C4-2B (cell line): ENCODE measurements at regions not wholly inside any gene's neighbourhood (a gene's known extent, or its start where the extent isn't known, plus 50 kb on each side); places are given as distances from the start of the nearest gene placed in this dataset.
"Not testable (repeated sequence)": the region's sequence is repeated elsewhere in the genome, so short reads cannot be mapped to it uniquely, and the experiment has no call there.

Experiments
- H3K27ac ChIP-seq: fragments of 450-650 bp; 2 replicates; pipeline ENCODE4 v1.5.1; 2017
- ZFX ChIP-seq: fragments of 450-650 bp; IDR thresholded peaks from 2 replicates; pipeline ENCODE4 v1.6.1; 2017
- TF ChIP-seq, protein P1 (sequence below): fragments of 450-650 bp; conservative IDR thresholded peaks from 2 replicates; pipeline ENCODE4 v1.5.1; 2017; ENCODE audit warnings: mild to moderate bottlenecking

DNA sequence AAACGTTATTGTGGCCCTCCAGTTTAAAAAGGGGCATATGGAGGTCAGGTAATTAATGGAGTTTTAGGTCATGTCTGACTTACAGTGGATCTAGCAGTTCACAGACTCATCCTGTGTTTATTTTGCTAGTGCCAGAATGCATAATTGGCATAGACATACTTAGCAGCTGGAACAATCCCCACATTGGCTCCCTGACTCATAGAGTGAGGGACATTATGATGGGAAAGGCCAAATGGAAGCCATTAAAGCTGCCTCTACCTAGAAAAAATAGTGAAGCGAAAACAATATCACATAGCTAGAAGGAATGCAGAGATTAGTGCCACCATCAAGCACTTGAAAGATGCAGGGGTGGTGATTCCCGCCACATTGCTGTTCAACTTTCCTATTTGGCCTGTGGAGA lies 610.7 kb downstream of the SLITRK5 start:
- H3K27ac ChIP-seq, result no peak overlapping the region
- TF ChIP-seq, protein P1, sequence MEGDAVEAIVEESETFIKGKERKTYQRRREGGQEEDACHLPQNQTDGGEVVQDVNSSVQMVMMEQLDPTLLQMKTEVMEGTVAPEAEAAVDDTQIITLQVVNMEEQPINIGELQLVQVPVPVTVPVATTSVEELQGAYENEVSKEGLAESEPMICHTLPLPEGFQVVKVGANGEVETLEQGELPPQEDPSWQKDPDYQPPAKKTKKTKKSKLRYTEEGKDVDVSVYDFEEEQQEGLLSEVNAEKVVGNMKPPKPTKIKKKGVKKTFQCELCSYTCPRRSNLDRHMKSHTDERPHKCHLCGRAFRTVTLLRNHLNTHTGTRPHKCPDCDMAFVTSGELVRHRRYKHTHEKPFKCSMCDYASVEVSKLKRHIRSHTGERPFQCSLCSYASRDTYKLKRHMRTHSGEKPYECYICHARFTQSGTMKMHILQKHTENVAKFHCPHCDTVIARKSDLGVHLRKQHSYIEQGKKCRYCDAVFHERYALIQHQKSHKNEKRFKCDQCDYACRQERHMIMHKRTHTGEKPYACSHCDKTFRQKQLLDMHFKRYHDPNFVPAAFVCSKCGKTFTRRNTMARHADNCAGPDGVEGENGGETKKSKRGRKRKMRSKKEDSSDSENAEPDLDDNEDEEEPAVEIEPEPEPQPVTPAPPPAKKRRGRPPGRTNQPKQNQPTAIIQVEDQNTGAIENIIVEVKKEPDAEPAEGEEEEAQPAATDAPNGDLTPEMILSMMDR, result no peak
- no peak for TF ChIP-seq ZFX

- TF ChIP-seq, protein P1, result no peak
- TF ChIP-seq ZFX, result no peak
- no peak overlapping the region for H3K27ac ChIP-seq
Observed at GRCh38 chr13:88285329-88285728, 614.2 kb downstream of the SLITRK5 start.

DNA sequence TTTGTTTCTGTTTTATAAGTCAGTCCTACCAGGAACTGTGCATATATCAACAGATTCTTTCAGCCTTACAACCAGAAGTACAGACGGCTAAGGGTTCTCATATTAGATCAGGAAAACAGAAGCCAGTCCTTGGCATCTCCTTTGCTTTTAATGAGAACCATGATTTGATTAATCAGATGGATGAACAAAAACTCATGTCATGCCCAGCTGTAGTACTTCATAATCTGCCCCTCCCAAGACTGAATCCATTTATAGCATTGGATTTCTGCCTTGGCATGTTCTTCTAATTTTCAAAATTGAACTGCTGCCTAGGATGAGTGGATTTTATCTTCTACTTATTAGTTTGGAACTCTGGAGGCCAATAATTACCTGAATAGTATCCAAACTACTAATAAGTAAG lies 617.2 kb downstream of the SLITRK5 start:
- H3K27ac ChIP-seq, result no peak overlapping the region
- TF ChIP-seq ZFX, result no peak
- TF ChIP-seq, protein P1, result no peak

GRCh38 chr13:88291731-88292130 lies 620.6 kb downstream of the SLITRK5 start:
- not testable (repeated sequence) for H3K27ac ChIP-seq

DNA sequence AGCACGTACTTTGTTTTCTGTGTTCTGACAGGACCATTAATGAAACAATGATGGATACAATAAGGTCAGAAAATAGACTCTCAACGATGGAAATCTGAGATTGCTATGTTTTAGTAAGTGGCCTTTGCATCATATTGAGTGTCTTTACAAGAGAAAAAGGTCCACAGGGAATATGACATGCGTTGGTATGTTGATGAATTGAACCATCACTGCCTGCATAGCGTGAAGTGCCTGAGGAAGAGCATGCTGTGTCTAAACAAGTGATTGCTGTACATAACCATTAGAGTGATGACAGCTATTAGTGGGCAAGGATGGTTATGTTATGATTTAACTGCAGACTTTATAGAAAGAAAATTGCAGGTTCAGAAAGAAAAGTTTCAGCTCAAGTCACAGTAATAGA lies 623.2 kb downstream of the SLITRK5 start:
- TF ChIP-seq, protein P1, result no peak
- no peak for TF ChIP-seq ZFX
- H3K27ac ChIP-seq, result no peak overlapping the region

DNA sequence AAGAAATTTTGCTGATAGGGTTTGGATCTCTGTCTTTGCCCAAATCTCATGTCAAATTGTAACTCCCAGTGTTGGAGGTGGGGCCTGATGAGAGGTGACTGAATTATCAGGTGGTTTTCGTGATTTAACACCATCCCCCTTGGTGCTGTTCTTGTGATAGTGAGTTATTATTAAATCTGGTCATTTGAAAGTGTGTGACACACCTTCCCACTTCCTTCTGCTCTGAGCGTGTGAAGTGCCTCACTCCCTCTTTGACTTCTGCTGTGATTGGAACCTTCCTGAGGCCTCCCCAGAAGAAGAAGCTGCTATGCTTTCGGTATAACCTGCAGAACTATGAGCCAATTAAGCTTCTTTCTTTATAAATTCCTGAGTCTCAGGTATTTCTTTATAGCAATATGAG lies 632.0 kb downstream of the SLITRK5 start:
- H3K27ac ChIP-seq, result no peak overlapping the region
- TF ChIP-seq, protein P1, result no peak
- TF ChIP-seq ZFX, result no peak

GRCh38 chr13:88303605-88304004 lies 632.4 kb downstream of the SLITRK5 start:
- TF ChIP-seq, protein P1, result no peak
- no peak for TF ChIP-seq ZFX

GRCh38 chr13:88314496-88314895 lies 643.3 kb downstream of the SLITRK5 start:
- no peak overlapping the region for H3K27ac ChIP-seq
- TF ChIP-seq ZFX, result no peak
- TF ChIP-seq, protein P1, result no peak

More at GRCh38 chr13:88303605-88304004, 632.4 kb downstream of the SLITRK5 start:
- H3K27ac ChIP-seq, result no peak overlapping the region
